ENCODE measurements at regions not wholly inside any gene's neighbourhood (a gene's known extent, or its start where the extent isn't known, plus 50 kb on each side); places are given as distances from the start of the nearest gene placed in this dataset.

DNA sequence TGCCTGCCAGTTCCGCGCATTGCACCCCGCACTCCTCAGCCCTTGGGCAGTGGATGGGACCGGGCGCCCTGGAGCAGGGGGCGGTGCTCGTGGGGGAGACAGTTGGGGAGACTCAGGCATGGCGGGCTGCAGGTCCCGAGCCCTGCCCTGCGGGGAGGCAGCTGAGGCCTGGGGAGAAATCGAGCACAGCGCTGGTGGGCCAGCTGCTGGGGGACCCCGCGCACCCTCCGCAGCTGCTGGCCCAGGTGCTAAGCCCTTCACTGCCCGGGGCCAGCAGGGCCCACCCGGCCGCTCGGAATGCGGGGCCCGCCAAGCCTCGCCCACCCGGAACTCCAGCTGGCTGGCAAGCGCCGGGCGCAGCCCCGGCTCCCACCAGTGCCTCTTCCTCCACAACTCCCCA lies 488.8 kb upstream of the CHST9 start:
- no peaks in the 10 kb centered on the region for H3K36me3 ChIP-seq (ENCODE audit: control insufficient read depth, insufficient read depth, low read length)
- H3K4me1 ChIP-seq (ENCODE audit: control insufficient read depth, insufficient read depth, low read length): no peaks in the 10 kb centered on the region
- no peak for TF ChIP-seq POLR2AphosphoS5 (IDR thresholded peaks at IDR 0.05; ENCODE audit: low read depth, low read length)
- H3K27ac ChIP-seq (ENCODE audit: low read length): no peak overlapping the region
- ATAC-seq (no peak), DNase-seq (ENCODE audit: low read depth, low spot score) (no peak)
- intact Hi-C loops (cut with micrococcal nuclease; ENCODE audit: unreplicated experiment) (no loop called here), in situ Hi-C loops (cut with HindIII; ENCODE audit: low pct_unique_long_range_greater_than_20kb, low sequenced_read_pairs) (no loop called here)
- no peaks in the 10 kb centered on the region for H3K27me3 ChIP-seq (ENCODE audit: control insufficient read depth, insufficient read depth, low read length)
- H3K4me3 ChIP-seq (ENCODE audit: low read depth in 2 of 2, low read length in 2 of 2): no peak overlapping the region
- ChIA-PET CTCF (no interaction called here), POLR2A (no interaction called here)
- no TSS peak for BruUV-seq (replicated peaks)
- H3K9me3 ChIP-seq (ENCODE audit: control insufficient read depth, insufficient read depth, low read depth, low read length): no peaks in the 10 kb centered on the region

DNA sequence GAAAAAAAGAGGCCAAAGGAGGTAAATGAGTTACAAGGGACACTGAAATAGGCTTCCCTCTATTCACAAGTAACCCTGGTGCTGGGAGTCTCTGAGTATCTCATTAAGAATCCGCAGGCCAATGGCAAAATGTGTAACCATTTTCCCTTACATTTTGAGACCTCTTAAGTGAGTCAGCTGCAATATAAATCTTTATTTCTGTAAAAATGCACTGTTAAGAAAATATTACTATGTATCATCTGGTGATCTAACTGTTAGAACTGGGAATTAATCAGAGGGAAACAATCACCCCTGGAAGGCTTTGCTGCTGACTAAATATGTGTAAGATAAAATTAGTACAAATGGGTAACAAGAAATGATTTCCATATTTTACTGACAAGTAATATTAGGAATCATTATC lies 483.1 kb upstream of the CHST9 start:
- ChIA-PET POLR2A (no interaction called here), CTCF (no interaction called here)
- Histone ChIP-seq H3K27ac (ENCODE audit: low read length) (no peak overlapping the region), H3K4me1 (ENCODE audit: control insufficient read depth, insufficient read depth, low read length) (no peaks in the 10 kb centered on the region), H3K36me3 (ENCODE audit: control insufficient read depth, insufficient read depth, low read length) (no peaks in the 10 kb centered on the region), H3K9me3 (ENCODE audit: control insufficient read depth, insufficient read depth, low read depth, low read length) (no peaks in the 10 kb centered on the region), H3K27me3 (ENCODE audit: control insufficient read depth, insufficient read depth, low read length) (no peaks in the 10 kb centered on the region), H3K4me3 (ENCODE audit: low read depth in 2 of 2, low read length in 2 of 2) (no peak overlapping the region)
- in situ Hi-C loops (cut with HindIII; ENCODE audit: low pct_unique_long_range_greater_than_20kb, low sequenced_read_pairs): no loop called here
- DNase-seq (ENCODE audit: low read depth, low spot score) (no peak), ATAC-seq (no peak)
- no TSS peak for BruUV-seq (replicated peaks)
- TF ChIP-seq, protein P1, sequence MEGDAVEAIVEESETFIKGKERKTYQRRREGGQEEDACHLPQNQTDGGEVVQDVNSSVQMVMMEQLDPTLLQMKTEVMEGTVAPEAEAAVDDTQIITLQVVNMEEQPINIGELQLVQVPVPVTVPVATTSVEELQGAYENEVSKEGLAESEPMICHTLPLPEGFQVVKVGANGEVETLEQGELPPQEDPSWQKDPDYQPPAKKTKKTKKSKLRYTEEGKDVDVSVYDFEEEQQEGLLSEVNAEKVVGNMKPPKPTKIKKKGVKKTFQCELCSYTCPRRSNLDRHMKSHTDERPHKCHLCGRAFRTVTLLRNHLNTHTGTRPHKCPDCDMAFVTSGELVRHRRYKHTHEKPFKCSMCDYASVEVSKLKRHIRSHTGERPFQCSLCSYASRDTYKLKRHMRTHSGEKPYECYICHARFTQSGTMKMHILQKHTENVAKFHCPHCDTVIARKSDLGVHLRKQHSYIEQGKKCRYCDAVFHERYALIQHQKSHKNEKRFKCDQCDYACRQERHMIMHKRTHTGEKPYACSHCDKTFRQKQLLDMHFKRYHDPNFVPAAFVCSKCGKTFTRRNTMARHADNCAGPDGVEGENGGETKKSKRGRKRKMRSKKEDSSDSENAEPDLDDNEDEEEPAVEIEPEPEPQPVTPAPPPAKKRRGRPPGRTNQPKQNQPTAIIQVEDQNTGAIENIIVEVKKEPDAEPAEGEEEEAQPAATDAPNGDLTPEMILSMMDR (IDR thresholded peaks at IDR 0.05): no peak
- TF ChIP-seq, protein P2, sequence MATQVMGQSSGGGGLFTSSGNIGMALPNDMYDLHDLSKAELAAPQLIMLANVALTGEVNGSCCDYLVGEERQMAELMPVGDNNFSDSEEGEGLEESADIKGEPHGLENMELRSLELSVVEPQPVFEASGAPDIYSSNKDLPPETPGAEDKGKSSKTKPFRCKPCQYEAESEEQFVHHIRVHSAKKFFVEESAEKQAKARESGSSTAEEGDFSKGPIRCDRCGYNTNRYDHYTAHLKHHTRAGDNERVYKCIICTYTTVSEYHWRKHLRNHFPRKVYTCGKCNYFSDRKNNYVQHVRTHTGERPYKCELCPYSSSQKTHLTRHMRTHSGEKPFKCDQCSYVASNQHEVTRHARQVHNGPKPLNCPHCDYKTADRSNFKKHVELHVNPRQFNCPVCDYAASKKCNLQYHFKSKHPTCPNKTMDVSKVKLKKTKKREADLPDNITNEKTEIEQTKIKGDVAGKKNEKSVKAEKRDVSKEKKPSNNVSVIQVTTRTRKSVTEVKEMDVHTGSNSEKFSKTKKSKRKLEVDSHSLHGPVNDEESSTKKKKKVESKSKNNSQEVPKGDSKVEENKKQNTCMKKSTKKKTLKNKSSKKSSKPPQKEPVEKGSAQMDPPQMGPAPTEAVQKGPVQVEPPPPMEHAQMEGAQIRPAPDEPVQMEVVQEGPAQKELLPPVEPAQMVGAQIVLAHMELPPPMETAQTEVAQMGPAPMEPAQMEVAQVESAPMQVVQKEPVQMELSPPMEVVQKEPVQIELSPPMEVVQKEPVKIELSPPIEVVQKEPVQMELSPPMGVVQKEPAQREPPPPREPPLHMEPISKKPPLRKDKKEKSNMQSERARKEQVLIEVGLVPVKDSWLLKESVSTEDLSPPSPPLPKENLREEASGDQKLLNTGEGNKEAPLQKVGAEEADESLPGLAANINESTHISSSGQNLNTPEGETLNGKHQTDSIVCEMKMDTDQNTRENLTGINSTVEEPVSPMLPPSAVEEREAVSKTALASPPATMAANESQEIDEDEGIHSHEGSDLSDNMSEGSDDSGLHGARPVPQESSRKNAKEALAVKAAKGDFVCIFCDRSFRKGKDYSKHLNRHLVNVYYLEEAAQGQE (IDR thresholded peaks at IDR 0.05; ENCODE audit: insufficient read depth in 1 of 2, low read depth in 2 of 2, low read length in 1 of 2): no peak
- TF ChIP-seq POLR2AphosphoS5 (IDR thresholded peaks at IDR 0.05; ENCODE audit: low read depth, low read length) (no peak), TCF7L2 (IDR thresholded peaks at IDR 0.05; ENCODE audit: low read depth, low read length) (no peak), SIN3A (IDR thresholded peaks at IDR 0.05; ENCODE audit: borderline replicate concordance, insufficient read depth, low read depth, low read length) (no peak)
- intact Hi-C loops (cut with micrococcal nuclease; ENCODE audit: unreplicated experiment): no loop called here

DNA sequence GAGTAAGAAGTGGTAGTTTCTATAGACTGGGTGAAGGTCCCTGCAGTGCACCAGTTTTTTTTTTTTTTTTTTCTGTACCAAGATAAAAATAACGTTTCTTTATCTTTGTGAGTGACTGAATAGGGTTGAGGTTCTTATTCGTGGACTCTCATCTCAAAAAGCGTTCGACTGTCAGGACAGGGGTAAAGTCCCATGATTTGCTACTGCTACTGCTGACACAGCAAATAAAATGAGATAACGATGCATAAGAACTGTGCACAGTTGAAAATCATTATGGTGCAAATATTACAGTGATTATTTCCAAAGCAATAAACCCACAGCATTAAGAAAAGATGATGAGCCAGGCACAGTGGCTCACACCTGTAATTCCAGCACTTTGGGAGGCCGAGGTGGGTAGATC lies 482.0 kb upstream of the CHST9 start:
- H3K36me3 ChIP-seq (ENCODE audit: control insufficient read depth, insufficient read depth, low read length): no peaks in the 10 kb centered on the region
- no peaks in the 10 kb centered on the region for H3K4me1 ChIP-seq (ENCODE audit: control insufficient read depth, insufficient read depth, low read length)
- ATAC-seq: no peak
- no TSS peak for BruUV-seq (replicated peaks)
- no peak for DNase-seq (ENCODE audit: low read depth, low spot score)
- no peaks in the 10 kb centered on the region for H3K27me3 ChIP-seq (ENCODE audit: control insufficient read depth, insufficient read depth, low read length)
- H3K9me3 ChIP-seq (ENCODE audit: control insufficient read depth, insufficient read depth, low read depth, low read length): no peaks in the 10 kb centered on the region
- POLR2A ChIA-PET: no interaction called here
- CTCF ChIA-PET: no interaction called here
- TF ChIP-seq TCF7L2 (IDR thresholded peaks at IDR 0.05; ENCODE audit: low read depth, low read length): no peak
- TF ChIP-seq SIN3A (IDR thresholded peaks at IDR 0.05; ENCODE audit: borderline replicate concordance, insufficient read depth, low read depth, low read length): no peak
- TF ChIP-seq, protein P1 (IDR thresholded peaks at IDR 0.05): no peak
- TF ChIP-seq, protein P2 (IDR thresholded peaks at IDR 0.05; ENCODE audit: insufficient read depth in 1 of 2, low read depth in 2 of 2, low read length in 1 of 2): no peak
- TF ChIP-seq POLR2AphosphoS5 (IDR thresholded peaks at IDR 0.05; ENCODE audit: low read depth, low read length): no peak
- H3K27ac ChIP-seq (ENCODE audit: low read length): no peak overlapping the region
- intact Hi-C loops (cut with micrococcal nuclease; ENCODE audit: unreplicated experiment) (no loop called here), in situ Hi-C loops (cut with HindIII; ENCODE audit: low pct_unique_long_range_greater_than_20kb, low sequenced_read_pairs) (no loop called here)
- H3K4me3 ChIP-seq (ENCODE audit: low read depth in 2 of 2, low read length in 2 of 2): no peak overlapping the region

Measured in Panc1 (cell line).